Left colon (tissue), 2 donors: ENCODE measurements at regions not wholly inside any gene's neighbourhood (a gene's known extent, or its start where the extent isn't known, plus 50 kb on each side); places are given as distances from the start of the nearest gene placed in this dataset.
"Not testable (repeated sequence)": the region's sequence is repeated elsewhere in the genome, so short reads cannot be mapped to it uniquely, and the experiment has no call there.

ENCODE experiments used
- ATAC-seq: fragments of 200-7000 bp; cut with Tn5 transposase; one replicate; pipeline ENCODE4 v1.9.1; 2020; ENCODE audit warnings: mild to moderate bottlenecking, moderate library complexity
- DNase-seq, 2 donors: peaks; one replicate each; pipeline ENCODE4 v3.0.0-alpha.2; 2020
- intact Hi-C, 2 donors: fragments of 100-400 bp; cut with DNase I in 1 of 2; cut with micrococcal nuclease in 1 of 2; formaldehyde crosslinking; loops; one replicate each; pipeline versions ENCODE4 v1.11.2 to v1.14.0; 2022; cut with DNase I, micrococcal nuclease
- donor health status: DM: no; HTN: no; CAD: no.
- donor health status: DM: yes; HTN: yes; CAD: no.

DNA sequence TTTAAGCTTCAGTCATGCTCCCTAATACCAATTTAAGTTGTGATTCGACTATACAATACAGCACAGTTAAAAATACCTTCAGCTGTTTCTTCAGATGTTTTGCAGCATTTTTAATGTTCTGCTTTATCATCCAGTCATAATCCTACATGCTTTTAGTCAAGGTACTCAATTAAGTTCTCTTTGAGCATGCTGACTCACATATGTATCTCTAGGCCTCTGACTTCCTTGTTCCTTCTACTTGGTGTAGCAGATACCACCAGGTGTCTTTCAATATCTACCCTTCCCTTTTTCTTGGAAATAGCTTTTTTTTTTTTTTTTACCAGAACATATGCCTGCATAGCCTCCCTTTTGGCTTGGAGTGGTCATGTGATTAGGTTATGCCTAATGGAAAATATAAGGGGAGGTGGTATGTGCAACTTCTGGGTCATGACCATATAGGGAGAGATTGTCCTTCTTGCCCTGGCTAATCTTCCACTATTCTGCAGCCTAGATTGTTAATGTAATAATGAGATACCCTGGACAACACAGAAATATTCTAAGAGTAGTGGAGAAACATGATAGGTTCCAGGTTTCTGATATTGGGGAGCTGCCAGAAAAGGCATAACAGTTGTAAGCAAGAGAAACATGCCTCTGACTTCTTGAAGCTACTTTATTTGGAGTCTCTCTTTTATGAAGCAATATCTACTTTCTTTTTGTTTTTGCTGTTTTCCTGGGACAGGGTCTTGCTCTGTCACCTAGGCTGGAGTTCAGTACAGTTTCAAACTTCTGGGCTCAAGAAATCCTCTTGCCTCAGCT, 737.2 kb upstream of the SLIT2 start:
- DNase-seq (no peak), ATAC-seq (no peak)
- intact Hi-C loops, result no loop called here

- DNase-seq (no peak), ATAC-seq (no peak)
- intact Hi-C loops, result no loop called here
These were observed 739.6 kb upstream of the SLIT2 start for GRCh38 chr4:19512086-19512485.

GRCh38 chr4:19510993-19511392, 740.7 kb upstream of the SLIT2 start:
- DNase-seq, result no peak
- no peak for ATAC-seq
- intact Hi-C loops, result no loop called here

GRCh38 chr4:19508442-19508841, 743.3 kb upstream of the SLIT2 start:
- intact Hi-C loops, result no loop called here
- DNase-seq (no peak), ATAC-seq (no peak)

- ATAC-seq (no peak), DNase-seq (no peak)
- intact Hi-C loops, result no loop called here
These were observed 754.0 kb upstream of the SLIT2 start for GRCh38 chr4:19497705-19498104.

GRCh38 chr4:19496756-19497155, 754.9 kb upstream of the SLIT2 start:
- DNase-seq (no peak), ATAC-seq (no peak)
- intact Hi-C loops, result no loop called here

DNA sequence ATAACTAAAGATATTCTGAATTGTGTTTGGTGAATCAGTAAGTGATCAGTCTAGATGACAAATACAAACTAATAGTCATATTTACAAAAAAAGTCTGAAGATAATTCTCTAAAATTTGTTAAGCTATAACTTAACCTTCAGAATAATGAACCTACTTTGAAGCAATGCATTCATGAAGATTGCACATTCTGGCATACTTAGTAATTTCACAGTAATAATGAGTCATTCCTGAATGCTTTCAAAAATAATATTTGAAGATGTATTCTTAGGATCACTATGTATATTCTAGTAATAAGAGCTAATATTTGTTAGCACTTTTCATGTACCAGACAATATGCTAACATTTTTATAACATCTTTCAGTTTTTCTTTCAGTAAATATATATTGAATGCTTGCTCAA, 756.7 kb upstream of the SLIT2 start:
- no peak for DNase-seq
- ATAC-seq, result no peak
- intact Hi-C loops, result no loop called here

GRCh38 chr4:19492606-19493005, 759.1 kb upstream of the SLIT2 start:
- intact Hi-C loops, result no loop called here
- ATAC-seq (no peak), DNase-seq (no peak)

GRCh38 chr4:19486400-19486799, 765.3 kb upstream of the SLIT2 start:
- ATAC-seq (no peak), DNase-seq (no peak)
- intact Hi-C loops, result no loop called here

- DNase-seq (no peak), ATAC-seq (no peak)
- intact Hi-C loops, result no loop called here
These were observed 772.9 kb upstream of the SLIT2 start for GRCh38 chr4:19478791-19479190.

- no peak for DNase-seq
- no peak for ATAC-seq
- intact Hi-C loops, result no loop called here
These were observed 778.1 kb upstream of the SLIT2 start for GRCh38 chr4:19473569-19473968.

DNA sequence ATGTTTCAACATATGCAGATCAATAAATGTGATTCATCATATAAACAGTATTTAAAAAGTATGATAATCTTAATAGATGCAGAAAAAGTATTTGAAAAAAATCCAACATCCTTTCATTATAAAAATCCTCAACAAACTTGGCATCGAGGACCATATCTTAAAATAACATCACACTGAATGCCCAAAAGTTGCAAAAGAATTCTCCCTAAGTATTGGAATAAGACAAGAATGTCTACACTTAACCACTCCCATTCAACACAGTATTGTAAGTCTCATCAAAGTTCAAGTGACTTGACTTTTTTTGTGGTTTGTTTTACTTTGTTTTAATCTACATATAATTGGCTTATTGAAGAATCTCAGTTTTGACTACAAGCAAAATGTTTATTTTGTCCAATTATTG, 779.0 kb upstream of the SLIT2 start:
- ATAC-seq (no peak), DNase-seq (no peak)
- intact Hi-C loops, result no loop called here

GRCh38 chr4:19470001-19470400, 781.7 kb upstream of the SLIT2 start:
- DNase-seq, ATAC-seq, intact Hi-C loops: not testable (repeated sequence)

DNA sequence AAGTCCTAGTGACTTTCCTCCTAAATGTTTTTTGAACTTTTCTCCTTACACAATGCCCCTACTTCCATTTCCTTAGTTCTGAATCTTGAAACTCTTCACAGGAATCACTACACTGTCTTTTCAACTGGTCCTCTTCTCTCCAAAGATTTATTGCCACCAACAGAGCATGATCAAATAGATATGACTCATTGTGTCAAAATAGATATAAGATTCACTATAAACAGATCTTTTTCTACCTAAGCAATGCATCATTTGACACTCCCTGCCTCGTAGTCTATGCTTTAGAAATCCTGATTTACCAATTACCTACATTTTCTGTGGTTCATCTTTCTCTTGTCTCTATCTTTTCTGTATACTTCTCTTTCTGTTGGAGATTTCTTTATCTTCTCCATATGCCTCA, 789.6 kb upstream of the SLIT2 start:
- no peak for ATAC-seq
- DNase-seq, result no peak
- intact Hi-C loops, result no loop called here

GRCh38 chr4:19455850-19456602, 795.7 kb upstream of the SLIT2 start:
- no peak for DNase-seq
- intact Hi-C loops, result no loop called here
- no peak for ATAC-seq

DNA sequence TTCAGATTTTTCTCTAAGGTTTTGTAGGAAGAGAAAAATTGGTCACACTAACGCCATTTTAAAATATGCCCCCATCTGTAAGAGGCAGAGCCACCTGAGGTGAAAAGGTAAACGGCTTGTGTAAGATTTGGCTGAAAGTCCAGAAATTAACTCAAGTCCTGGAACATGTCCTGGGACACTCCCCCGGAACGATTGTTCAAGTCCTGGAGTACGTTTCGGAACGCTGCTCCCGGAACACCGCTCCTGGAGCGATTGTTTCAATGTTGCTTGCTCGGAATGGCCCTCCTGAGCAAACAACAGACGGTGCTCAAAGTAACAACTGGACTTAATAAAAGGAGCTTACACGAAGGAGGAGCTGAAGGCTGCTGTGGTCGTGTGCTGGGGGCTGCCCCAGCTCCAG, 796.5 kb upstream of the SLIT2 start:
- intact Hi-C loops, result no loop called here
- ATAC-seq (no peak), DNase-seq (no peak)

GRCh38 chr4:19438233-19438632, 813.5 kb upstream of the SLIT2 start:
- DNase-seq, result no peak
- intact Hi-C loops, result no loop called here
- no peak for ATAC-seq

DNA sequence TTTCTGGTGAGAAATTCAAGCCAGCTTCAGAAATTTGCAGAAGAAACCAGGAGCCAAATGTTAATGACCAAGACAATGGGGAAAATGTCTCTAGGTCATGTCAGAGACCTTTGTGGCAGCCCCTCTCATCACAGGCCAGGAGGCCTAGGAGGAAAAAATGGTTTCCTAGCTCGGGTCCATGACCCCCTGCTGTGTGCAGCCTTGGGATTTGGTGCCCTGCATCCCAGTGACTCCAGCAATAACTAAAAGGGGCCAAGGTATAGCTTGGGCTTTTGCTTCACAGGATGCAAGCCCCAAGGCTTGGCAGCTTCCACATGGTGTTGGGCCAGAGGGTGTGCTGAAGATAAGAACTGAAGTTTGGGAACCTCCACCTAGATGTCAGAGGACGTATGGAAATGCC, 814.7 kb upstream of the SLIT2 start:
- DNase-seq, result no peak
- intact Hi-C loops, result no loop called here

DNA sequence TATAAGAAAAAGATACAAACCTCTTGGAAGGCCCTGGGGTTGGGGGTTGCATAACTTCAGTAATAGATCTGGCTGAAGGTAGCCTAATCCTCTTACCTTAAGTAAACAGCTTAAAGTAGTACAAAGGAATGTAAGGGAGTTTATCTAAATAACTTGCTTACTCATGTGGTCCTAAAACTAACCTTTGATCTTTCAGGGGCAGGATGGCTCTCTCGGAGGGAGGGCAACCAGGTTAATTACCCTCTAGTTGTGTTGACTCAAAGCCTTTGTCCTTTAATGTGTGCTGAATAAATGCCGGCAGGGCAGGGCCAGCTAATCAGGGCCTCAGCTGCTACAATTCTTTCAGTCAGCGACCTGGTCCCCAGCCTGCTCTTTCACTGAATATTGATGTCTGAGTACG, 822.0 kb upstream of the SLIT2 start:
- intact Hi-C loops, result no loop called here

More for the DNA sequence above, 814.7 kb upstream of the SLIT2 start:
- no peak for ATAC-seq

DNA sequence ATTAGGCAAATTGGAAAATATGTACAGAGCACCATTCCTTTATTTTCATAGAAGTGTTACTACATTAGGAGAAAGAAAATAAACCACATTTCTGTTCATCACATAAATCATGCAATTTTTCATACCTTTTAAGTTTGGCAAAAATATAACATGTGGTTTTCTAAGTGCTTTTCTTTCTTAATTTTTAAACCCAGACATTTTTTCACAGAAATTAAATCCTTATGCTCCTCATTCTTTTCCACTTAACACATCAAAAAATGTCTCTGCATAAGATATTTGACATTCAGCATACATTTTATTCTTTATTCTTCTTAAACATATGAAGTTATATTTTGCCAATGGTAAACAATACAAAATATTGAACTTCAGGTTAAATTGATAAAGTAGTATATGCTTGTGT, 826.6 kb upstream of the SLIT2 start:
- intact Hi-C loops, result no loop called here
- DNase-seq, result no peak
- no peak for ATAC-seq

More for the DNA sequence above, 822.0 kb upstream of the SLIT2 start:
- no peak for DNase-seq
- ATAC-seq, result no peak

- DNase-seq (no peak), ATAC-seq (no peak)
- intact Hi-C loops, result no loop called here
These were observed 834.4 kb upstream of the SLIT2 start for GRCh38 chr4:19417256-19417655.
